ENCODE measurements at regions not wholly inside any gene's neighbourhood (a gene's known extent, or its start where the extent isn't known, plus 50 kb on each side); places are given as distances from the start of the nearest gene placed in this dataset.

DNA sequence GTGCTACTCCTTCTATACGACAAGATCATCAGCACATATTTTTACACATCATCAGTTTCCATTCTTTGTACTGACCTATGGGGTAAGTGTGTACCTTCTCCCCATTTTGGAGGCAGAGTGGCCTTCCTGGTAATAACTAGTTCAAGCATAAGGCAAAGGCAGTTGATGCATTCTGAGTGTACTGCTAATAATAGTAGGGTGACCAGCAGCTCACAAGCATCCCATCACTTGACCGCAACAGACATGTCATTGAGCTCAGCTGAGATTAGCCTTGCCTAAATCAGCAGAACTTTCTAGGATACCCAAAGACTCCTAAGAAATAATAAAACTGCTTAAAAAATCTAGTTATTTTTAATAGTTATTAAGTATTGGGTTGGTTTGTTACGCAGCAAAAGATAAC is 329.8 kb upstream of the FRG2C start:
- TF ChIP-seq, protein P1, sequence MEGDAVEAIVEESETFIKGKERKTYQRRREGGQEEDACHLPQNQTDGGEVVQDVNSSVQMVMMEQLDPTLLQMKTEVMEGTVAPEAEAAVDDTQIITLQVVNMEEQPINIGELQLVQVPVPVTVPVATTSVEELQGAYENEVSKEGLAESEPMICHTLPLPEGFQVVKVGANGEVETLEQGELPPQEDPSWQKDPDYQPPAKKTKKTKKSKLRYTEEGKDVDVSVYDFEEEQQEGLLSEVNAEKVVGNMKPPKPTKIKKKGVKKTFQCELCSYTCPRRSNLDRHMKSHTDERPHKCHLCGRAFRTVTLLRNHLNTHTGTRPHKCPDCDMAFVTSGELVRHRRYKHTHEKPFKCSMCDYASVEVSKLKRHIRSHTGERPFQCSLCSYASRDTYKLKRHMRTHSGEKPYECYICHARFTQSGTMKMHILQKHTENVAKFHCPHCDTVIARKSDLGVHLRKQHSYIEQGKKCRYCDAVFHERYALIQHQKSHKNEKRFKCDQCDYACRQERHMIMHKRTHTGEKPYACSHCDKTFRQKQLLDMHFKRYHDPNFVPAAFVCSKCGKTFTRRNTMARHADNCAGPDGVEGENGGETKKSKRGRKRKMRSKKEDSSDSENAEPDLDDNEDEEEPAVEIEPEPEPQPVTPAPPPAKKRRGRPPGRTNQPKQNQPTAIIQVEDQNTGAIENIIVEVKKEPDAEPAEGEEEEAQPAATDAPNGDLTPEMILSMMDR (IDR thresholded peaks at IDR 0.05) = no peak
- no peak for TF ChIP-seq POLR2A (IDR thresholded peaks at IDR 0.05)

Data from right lobe of liver (tissue), 4 donors.